Ammon's horn (tissue), 1 donor: ENCODE measurements at regions not wholly inside any gene's neighbourhood (a gene's known extent, or its start where the extent isn't known, plus 50 kb on each side); places are given as distances from the start of the nearest gene placed in this dataset.
"Not testable (repeated sequence)": the region's sequence is repeated elsewhere in the genome, so short reads cannot be mapped to it uniquely, and the experiment has no call there.

Source experiments
- DNase-seq: peaks from one replicate; pipeline ENCODE4 v3.0.0-alpha.2; 2016; ENCODE audit warnings: low spot score

DNA sequence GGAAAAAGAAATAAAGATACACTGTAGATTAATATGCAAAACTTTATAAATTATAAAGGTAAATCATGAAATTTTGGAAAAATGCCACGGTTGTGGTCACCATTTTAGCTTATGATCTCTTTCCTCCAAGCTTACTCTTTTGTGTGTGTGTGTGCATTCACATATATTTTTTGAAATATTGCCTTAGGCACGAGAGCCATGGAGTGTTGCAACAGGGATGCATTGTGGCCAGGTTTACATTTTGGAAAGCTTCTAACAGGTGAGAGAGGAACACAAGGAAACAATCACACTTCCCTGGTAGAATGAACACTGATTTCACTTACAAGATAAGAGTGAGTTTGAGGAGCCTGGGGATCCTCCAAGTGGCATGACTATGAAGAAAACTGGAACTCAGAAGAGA, 214.5 kb upstream of the TENT5A start:
- no peak for DNase-seq

DNA sequence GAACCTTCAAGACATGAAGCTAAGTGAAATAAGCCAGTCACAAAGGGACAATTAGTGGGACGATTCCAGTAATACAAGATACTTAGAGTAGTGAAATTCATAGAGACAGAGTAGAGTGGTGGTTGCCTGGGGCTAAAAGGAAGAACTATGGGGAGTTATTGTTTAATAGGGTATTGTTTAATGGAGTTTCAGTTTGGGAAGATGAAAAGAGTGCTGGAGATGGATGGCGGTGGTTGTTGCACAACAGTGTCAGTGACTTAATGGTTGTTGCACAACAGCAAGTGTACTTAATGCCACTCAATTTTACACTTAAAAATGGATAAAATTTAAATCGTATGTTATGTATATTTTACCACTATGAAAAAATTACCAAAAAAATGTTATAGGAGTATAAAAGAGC, 209.7 kb upstream of the TENT5A start:
- no peak for DNase-seq

DNA sequence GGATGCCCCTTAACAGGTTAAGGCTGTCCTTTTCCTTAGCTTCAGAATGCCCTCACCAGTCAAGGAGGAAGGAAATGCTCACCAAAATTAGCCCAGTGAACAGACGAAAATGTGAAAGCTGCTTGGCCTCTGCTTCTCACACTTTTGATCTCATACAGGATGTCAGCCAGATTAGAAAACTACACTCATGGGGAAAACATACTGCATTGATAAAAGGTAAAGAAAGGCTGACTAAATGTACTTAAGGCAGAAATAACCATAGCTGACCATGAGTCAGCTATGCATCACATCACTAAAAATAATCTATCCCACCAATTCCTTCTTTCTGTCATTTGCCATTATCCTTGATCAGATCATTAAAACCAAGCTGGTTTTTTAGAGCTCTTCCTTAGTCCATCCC, 198.4 kb upstream of the TENT5A start:
- DNase-seq: no peak

DNA sequence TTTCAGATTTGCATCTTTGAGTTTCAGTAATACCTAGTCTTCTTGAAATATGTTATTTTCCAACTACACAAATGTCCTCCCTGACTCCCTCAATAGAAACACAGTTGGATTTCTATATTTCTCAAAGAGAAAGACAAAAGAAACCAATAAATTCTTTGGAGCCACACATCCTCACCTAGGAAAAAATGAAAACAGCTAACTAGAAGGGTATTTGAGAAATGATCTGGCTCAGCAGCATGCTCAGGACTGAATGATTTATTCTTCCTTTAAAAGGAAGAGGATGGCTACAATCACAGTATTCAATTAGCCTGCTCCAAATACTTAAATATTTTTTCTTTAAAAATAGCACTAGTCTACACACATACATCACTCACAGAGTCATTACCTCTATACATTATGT, 196.4 kb upstream of the TENT5A start:
- DNase-seq: no peak

DNA sequence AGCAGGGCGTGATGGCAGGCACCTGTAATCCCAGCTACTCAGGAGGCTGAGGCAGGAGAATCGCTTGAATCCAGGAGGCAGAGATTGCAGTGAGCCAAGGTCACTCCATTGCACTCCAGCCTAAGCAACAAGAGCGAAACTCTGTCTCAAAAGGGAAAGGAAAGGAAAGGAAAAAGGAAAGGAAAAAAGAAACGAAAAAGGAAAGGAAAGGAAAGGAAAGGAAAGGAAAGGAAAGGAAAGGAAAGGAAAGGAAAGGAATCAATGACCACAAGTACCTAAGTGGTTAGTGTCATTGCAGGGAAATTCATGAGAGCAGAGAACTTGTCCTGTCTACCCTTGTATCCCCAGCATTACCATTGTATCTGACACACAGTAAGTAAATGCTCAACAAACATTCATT, 195.7 kb upstream of the TENT5A start:
- not testable (repeated sequence) for DNase-seq

DNA sequence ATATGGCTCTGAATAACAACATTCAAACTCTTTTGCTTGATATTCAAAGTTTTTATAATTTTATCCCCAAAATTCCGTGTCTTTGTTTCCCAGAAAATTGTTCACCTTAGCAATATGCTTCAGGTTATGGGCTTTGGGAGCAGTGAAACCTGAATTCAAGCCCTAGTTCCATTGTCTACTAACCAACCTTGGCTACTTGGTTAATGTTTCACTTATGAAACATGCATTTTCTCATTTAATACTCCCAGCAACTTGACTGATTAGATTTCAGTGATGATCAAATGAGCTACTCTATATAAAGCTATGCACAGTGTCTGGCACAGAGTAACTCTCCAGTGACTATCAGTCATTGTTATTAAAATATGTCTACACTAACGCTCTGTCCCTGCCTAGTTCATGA, 192.2 kb upstream of the TENT5A start:
- DNase-seq: no peak

DNA sequence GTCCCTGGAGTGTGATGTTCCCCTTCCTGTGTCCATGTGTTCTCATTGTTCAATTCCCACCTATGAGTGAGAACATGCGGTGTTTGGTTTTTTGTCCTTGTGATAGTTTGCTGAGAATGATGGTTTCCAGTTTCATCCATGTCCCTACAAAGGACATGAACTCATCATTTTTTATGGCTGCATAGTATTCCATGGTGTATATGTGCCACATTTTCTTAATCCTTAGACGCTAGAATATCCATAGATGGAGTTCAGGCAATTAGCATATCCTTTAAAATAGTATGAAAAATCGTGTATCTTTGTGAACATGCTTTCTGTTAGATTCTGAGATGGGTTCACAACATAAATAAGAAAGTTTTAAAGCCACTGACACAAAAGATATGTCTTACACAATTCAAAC, 190.4 kb upstream of the TENT5A start:
- DNase-seq: not testable (repeated sequence)

DNA sequence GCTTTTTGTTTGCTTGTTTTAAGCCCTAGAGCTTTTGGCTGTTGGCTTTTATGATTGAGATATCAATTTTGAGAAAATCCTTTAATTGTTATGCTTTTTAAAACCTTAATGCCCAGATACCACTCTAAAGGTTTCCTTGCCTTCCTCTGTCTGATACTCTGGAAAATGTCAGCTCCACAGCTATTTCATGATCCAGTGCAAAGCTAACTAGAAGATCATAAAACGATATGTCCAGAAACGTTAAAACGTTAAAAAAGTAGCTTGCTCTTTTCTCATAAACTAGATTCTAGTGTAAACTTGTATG, 189.5 kb upstream of the TENT5A start:
- no peak for DNase-seq

DNA sequence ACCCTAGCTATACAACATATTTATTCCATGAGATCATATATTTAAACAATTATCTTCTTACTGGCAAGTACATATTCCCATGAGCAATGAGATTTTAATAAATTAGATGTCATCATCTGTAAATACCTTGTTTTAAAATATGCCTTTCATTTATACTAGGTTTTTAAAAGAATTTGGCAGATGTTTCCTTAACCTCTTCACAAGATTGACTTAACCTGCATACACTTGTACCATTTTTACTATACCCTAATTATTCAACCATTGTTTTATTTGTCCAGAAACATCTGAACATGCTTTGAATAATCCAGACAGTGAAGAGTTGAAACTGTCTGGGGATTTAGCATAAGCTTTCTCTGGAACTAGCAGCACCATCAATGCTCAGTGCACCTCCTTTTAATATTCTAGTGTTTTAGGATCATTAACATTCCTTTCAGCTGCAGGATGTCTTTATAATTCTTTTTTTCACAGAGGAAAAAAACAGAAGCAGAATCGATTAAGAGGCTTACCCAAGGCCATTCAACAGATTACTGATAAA, 188.0 kb upstream of the TENT5A start:
- no peak for DNase-seq

DNA sequence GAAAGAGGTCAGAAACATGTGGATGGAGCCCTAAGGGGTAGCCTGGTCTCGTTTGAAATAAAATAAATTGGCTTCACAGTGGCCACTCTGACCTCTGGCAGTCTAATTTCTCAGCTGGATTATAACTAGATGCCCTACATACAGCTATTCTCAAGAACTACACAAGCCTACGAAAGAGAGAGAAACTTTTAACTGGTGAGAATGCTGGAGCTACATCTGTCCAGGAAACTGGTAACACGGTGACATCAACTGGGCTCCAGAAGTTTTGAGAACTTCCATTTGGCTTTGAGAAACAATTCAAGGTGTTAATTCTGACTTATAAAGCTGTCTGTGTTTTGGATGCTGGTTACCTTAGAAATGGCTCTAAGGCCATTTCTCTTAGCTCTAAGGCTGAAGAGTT, 187.3 kb upstream of the TENT5A start:
- no peak for DNase-seq

DNA sequence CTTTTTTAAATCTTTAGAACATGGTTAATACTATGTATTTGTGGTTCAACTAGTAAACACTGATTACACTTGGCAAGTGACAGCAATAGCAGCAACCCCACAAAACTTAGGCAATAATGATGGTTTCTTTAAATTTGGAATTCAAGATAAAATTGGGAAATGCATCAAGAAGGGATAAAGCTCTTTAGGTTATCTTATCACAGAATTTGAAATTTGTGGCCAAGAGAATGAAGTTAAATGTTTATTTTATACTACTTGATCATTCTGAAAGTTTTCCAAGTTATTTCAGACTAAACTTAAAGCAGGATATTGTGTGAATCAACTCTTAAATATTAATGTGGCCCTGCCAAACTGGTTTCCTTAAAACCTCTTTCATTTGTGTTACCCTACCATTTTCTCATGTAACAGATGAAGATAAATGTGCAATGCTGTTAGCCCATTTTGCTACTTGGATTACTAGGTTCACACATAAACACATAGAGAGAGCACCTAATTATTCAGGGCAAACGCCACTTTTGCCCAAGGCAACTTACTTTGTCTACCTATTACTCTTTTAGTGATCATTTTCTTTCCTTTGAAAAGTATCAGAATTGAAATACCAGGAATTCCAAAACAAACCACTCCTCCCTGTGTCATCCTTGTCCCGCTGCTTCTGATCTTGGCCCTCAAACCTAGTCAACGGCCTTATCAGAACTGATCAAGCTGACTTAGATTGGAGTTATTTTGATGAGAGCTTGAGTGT, 186.7 kb upstream of the TENT5A start:
- DNase-seq: no peak

DNA sequence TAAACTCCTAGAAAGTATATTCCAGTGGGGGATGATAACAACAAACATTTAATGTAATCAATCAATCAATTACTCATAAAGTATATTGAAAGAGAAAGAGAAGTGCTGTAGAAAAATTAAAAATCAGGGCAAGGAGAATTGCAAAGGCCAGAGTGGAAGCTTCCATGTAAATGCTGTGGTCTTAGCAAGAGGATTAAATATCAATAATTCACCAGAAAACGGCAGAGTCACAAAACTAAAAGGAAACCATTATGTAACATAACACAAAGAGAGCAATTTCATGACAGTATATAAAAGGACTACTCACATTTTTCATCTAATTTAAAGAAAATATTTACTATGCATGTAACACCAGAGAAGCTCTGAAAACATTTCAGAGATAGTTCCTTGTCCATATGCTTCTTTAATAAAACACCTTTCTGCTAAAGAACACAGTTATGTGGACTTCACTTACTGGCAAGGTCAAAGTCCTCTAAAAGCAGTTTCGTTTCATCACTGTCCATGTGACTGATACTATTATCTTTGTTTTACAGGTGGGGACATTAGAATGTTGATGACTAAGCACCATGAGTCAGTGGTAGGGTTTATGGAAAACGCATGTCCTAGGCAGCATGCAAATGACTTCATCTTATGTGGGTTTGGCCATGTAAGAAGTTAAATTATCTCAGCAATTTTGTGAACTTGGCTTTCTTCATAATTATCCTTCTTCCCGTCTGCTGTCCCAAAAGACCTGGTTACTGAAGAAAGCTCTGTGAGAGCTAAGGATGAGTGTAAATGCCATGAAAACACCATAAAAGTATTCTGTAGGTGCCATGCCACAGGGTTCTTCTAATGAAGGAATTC, 185.8 kb upstream of the TENT5A start:
- no peak for DNase-seq

DNA sequence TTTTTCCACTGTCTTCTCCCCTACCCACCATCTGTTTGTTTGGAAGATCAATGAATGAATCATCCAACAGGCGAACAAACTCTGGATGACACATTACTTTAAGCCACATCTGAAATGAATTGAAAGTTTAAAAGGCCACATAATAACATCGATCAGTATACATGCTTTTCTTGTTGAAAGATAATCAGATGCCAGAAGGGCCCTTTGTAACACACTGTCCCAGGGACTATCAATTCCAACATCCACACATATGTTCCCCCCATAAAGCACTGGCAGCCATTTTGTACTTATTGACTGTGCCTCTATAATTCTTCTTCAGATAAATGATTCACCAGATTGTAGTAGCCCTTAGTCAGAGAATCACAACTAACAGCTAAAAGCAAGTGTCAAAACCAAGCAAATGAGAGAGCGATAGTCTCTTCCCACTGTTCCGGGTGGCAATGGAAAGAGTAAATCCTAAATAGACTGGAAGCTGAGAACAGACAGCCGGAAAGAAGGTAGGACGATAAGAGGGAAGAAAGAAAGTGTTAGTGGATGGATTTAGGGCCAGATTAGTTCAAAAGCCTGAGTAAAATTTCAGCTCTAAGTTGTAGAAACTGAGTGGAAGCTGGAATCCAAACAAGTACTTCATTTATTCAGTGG, 184.9 kb upstream of the TENT5A start:
- no peak for DNase-seq

DNA sequence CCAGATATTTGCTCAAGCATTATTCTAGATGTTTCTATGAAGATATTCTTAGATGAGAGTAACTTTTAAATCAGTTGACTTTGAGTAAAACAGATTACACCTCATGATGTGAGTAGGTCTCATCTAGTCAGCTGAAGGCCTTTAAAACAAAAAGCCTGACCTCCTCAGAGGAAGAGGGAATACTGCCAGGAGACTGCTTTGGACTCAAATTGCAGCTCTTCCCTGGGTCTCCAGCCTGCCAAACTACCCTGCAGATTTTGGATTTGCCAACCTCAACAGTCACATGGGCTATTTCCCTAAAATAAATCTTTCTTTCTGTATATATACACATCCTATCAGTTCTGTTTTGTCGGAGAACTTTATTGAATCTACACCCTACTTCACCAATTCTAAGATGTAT, 182.5 kb upstream of the TENT5A start:
- no peak for DNase-seq

DNA sequence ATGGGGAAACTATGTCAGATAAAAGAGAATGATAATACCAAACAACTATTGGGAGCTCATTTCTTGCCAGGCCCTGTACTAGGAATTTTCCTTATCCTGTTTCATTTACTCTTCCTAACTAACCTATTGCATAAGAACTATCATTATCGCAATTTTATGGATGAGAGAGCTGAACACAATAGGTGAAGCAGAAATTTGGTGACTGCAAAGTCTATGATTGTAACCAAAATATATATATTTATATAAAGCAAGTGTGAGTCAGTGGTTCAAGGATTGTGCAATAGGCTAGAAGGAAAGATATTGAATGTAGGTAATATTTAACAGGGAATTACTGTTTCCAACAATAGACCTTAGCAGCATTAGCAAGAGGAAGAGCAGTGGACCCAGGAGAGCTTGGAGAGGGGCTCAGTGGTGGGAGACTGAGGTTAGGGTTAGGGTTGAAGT, 181.1 kb upstream of the TENT5A start:
- DNase-seq: no peak

DNA sequence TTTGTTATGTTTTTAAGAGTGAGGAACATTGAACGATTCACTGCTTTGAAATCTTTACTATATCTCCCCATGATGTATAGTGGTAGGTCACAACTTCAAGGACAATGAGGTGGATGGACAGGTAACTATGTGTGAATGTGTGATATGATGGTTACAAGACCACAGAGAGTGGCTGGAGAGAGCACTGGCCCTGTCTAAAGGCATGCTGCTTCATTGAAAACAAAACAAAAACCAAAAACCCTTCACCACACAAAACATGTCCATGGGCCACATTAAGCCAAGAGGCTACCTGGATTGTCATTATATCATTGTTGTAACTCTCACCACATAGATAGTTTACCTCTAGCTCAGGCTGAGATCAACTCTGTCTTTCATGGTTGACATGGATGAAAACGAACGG, 180.6 kb upstream of the TENT5A start:
- no peak for DNase-seq

DNA sequence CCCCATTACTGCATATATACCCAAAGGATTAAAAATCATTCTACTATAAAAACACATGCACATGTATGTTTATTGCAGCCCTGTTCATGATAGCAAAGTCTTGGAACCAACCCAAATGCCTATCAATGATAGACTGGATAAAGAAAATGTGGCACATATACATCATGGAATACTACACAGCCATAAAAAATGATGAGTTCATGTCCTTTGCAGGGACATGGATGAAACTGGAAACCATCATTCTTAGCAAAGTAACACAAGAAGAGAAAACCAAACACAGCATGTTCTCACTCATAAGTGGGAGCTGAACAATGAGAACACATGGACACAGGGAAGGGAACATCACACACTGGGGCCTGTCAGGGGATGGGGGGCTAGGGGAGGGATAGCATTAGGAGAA, 180.0 kb upstream of the TENT5A start:
- not testable (repeated sequence) for DNase-seq

DNA sequence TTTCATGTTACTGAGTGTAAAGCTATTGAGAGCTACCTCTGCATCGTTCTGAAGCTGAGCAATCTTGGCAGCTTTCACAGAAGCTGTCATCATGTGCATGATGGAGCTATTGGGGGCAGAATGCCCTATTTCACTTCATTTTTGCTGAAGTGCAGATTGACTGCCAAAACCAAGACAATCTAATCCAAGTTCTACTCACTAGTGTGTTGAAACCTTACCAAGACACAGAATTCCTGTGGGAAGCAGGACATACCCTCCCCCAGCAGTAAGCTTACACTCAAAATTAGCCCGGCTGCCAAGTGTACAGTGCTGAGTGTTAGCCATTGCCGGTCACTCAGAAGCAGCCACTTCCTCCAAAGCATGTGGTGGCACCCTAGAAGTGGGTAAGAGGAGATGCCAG, 177.3 kb upstream of the TENT5A start:
- DNase-seq: no peak

DNA sequence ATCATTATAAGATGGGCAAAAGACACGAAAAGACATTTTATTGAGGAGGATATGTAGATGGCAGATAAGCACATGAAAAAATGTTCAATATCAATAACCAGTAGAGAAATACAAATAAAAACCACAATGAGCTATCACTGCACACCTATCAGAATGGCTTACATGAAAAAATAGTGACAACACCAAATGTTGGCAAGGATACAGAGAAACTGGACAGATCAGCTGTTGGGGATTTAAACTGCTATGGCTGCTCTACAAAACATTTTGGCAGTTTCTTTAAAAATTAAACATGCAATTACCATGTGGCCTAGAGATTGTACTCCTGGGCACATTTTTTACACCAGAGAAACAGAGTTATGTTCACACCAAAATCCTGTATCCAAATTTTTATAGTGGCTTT, 172.7 kb upstream of the TENT5A start:
- DNase-seq: no peak

DNA sequence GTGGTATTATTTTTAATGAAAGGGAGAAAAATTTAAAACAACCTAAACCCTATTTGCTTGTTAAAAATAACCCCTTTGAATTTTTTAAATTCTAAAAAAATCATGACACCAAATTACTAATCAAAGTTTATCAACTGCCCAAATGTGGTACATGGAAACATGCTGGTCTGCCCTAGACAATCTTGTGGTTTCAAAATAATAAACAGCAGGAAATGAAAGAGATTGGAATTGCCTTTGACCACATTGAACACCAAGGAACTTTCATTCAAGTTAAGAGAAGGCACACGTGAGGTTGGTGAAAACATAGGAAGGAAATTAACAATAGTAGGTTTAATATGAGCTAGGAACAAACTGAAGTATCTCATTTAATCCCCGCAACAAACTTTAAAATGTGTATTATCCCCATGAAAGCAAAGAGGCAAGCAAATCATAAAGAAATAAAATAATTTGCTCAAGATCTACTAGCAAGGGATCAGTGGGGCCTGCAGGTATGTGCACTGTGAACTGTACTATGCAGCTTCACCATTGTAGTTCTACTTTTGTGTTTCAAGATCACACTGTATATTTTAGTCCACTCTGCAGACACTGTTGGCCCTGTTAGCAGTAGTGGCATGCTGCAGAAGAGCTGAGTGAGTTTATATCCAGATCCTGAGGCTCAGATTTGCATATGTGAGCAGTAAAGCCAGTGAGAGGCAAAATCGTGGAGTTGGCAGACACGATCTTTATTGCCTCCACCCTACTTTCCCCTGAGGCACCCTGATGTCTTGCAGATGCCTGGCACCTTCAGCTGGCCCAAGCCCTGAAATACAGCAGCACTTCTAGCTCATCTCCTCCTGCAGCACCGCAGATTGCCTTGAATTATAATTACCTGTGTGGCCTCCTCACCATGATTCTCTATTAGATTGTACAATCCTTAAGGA, 157.8 kb upstream of the TENT5A start:
- no peak for DNase-seq

DNA sequence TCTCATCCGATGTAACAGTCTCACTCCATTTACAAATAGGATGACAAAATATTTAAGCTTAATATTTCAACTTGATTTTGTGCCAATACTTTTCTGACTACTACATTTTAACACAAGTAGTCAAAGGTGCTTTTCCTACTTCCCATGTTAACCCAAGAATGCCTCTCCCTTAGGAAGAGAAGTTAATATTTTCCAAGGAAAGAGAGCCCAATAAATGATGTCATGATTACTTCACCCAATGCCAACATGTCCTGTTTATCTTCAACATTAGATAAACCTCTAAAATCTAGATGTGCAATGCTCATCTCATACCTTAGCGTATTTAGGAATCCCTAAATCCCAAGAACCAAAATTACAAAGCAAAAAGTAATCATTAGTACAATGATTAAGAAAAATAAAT, 156.7 kb upstream of the TENT5A start:
- no peak for DNase-seq

DNA sequence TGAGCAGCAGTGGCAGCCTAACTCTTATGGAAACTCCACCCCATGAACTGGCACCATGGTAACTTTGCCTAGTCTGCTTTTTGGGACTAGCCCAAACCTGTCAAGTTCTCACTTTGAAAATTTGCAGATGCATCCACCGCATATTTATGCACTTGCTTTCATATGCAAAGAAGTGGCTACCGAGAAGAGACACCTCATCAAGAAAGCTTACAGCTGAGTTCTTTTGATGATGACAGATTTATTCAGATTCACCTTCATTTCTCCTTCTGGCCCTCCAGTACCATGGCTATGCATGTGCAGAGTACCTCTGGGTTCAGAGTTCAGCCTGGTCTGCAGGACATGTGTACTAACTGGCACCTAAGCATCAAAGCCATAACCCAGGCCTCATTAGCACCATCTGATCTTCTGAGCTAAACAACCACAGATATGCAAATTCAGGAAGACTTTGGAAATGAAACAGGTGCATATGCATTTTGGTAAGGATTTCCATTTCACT, 154.3 kb upstream of the TENT5A start:
- no peak for DNase-seq
